GM12874 (cell line): ENCODE measurements at regions not wholly inside any gene's neighbourhood (a gene's known extent, or its start where the extent isn't known, plus 50 kb on each side); places are given as distances from the start of the nearest gene placed in this dataset.

ENCODE experiments used
- TF ChIP-seq, protein P1 (sequence below): IDR thresholded peaks from 2 replicates; pipeline ENCODE4 v1.5.1; 2011; ENCODE audit warnings: low read depth, mild to moderate bottlenecking, control low read depth, low read length, moderate library complexity; ENCODE audit not compliant: insufficient read depth

DNA sequence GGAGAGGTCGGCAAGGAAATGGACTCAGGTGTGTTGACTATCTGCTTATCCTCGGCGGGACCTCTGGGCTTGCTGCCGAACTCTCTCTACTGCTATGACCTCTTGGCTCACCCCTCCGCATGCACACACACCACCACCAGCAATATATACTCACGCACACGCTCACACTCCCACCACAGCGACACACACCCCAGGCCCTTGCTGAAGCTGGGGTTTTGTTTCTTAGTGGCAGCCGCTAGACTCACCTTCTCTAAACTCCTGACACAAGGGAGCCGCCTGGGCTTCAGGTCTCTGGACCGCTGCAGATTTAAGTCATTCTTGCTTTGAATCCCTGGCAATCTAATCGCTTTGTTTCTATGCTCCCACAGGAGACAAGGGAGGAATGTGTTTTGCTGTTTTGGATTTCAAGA is 59.4 kb upstream of the BACH2 start:
- TF ChIP-seq, protein P1, sequence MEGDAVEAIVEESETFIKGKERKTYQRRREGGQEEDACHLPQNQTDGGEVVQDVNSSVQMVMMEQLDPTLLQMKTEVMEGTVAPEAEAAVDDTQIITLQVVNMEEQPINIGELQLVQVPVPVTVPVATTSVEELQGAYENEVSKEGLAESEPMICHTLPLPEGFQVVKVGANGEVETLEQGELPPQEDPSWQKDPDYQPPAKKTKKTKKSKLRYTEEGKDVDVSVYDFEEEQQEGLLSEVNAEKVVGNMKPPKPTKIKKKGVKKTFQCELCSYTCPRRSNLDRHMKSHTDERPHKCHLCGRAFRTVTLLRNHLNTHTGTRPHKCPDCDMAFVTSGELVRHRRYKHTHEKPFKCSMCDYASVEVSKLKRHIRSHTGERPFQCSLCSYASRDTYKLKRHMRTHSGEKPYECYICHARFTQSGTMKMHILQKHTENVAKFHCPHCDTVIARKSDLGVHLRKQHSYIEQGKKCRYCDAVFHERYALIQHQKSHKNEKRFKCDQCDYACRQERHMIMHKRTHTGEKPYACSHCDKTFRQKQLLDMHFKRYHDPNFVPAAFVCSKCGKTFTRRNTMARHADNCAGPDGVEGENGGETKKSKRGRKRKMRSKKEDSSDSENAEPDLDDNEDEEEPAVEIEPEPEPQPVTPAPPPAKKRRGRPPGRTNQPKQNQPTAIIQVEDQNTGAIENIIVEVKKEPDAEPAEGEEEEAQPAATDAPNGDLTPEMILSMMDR, result no peak

DNA sequence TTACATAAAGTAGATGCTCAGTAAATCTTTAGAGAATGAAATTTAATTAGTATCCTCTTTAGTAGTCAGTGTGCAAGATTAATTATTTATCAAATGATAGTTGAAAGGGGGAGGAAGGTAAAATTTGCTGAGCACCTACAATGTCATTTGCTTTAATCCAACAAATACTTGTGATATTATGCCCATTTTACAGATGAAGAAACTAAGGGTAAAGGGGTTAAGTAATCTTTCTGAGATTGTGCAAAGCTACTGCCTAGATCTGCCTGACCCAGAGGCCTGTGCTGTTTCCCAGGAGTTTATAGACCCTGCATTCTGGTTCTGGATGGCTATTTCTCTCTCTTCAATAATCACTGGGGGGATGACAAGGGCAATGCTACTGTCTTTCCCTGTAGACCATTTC is 58.3 kb upstream of the BACH2 start:
- TF ChIP-seq, protein P1, result no peak

DNA sequence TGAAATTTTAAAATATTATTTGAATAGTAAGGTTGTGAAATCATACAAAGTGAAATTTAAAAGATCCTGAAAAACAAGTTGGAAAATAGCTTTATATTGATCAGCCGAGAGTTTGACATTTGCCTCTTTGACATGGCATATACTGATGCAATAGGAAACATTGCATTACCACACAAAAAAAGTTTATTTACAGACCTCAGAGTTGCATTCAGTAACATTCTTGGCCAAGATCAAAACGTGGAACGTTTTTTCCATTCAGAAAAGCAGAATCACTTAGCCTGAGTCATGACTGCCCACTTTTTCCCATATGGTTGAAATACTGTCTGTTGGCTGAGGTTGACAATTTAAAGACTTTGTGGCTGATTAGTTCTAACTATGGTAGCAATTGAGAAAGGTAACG is 55.1 kb upstream of the BACH2 start:
- TF ChIP-seq, protein P1, result no peak

DNA sequence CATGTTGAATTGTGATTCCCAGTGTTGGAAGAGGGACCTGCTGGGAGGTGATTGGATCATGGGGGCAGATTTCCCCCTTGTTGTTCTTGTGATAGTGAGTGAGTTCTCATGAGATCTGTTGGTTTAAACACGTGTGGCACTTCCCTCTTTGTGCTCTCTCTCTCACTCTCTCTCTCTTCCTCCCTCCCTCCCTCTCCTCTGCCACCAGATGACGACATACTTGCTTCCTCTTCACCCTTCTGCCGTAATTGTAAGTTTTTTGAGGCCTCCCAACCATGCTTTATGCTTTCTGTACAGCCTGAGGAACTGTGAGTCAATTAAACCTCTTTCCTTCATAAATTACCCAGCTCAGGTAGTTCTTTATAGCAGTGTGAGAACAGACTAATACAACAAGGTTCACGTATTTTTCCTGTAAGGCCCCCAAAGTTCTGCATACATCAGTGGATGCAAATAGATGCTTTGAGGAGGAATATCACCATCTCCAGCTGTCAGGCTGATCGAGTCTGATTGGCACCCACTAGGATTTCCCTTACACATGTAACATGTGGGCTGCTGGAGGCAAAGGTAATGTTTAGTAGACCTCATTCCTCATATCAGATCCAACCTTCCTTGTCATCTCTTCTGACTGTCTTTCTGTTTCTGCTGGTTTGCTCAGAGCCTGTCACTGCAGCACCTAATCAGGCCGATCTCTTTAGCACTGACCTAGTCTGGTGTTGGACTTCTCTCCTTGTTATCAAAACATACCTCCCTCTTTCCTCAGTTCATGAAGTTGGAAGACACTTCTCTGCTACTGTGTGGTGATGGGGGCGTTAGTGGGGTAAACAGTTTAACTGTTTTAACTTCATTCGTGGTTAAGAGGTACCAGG is 54.3 kb upstream of the BACH2 start:
- TF ChIP-seq, protein P1, result no peak

DNA sequence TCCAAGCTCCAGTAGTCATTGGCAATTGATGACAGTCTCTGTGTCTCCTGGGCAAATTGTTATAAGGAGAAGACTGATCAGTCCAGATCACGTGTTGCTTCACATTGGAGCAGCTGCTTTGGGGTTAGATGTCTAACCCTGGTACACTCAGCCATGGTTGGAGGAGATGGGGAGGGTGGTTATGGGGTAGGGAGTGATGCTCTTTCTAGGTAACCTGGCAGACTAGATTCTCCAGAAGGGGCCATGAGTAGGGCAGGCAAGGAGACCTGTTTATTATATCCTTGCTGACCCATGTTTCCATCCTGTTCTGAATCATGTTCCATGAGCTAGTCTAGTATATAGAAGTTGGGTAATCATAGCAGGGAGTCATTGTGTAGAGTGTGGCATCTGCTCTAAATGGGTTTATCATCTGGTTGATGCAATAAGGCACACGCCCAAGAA is 50.8 kb upstream of the BACH2 start:
- TF ChIP-seq, protein P1, result no peak

DNA sequence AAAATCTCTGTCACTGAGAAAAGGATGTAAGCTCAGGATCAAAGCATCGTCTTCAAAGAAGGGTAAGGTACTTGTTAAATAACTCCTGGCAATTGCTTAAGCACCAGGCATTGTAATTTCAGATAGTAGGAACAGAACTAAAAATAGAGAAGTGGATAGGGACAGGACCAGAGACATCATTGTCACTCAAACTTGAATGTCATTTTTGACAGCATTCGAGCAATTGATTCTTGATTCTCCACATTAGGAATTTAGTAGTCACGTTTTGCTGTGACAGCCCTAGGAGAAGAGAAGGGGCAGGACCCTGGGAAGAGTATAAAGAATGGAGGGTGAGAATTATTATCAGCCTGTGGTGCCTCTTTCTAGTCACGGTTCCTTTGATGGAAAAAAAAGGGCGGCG is 50.1 kb upstream of the BACH2 start:
- TF ChIP-seq, protein P1, result no peak
